NCI-H2029 (cell line): ENCODE measurements at regions not wholly inside any gene's neighbourhood (a gene's known extent, or its start where the extent isn't known, plus 50 kb on each side); places are given as distances from the start of the nearest gene placed in this dataset.
A peak's percentile ranks its signal among the peaks of the same experiment; 100 is the strongest.
"Not testable (repeated sequence)": the region's sequence is repeated elsewhere in the genome, so short reads cannot be mapped to it uniquely, and the experiment has no call there.

Experiments
- DNase-seq: peaks from one replicate; lab custom pipeline; 2025; lab: John Stamatoyannopoulos, UW

- DNase-seq, result no peak
Measured at GRCh38 chr7:146057958-146058357, 58.6 kb upstream of the CNTNAP2 start.

- DNase-seq, result no peak
Measured at GRCh38 chr7:146054909-146055308, 61.7 kb upstream of the CNTNAP2 start.

GRCh38 chr7:146053492-146053891, 63.1 kb upstream of the CNTNAP2 start:
- no peak for DNase-seq

- not testable (repeated sequence) for DNase-seq
Measured at GRCh38 chr7:146043310-146043709, 73.3 kb upstream of the CNTNAP2 start.

- no peak for DNase-seq
Measured at GRCh38 chr7:146028251-146028750, 88.3 kb upstream of the CNTNAP2 start.

- DNase-seq, result no peak
Measured at GRCh38 chr7:146027243-146027642, 89.4 kb upstream of the CNTNAP2 start.

- no peak for DNase-seq
Measured at GRCh38 chr7:146022776-146023175, 93.8 kb upstream of the CNTNAP2 start.

- not testable (repeated sequence) for DNase-seq
Measured at GRCh38 chr7:146019041-146020004, 97.3 kb upstream of the CNTNAP2 start.

GRCh38 chr7:146017366-146017765, 99.2 kb upstream of the CNTNAP2 start:
- DNase-seq, result not testable (repeated sequence)

GRCh38 chr7:146014154-146014553, 102.4 kb upstream of the CNTNAP2 start:
- not testable (repeated sequence) for DNase-seq

- DNase-seq, result no peak
Measured at GRCh38 chr7:146008293-146008692, 108.3 kb upstream of the CNTNAP2 start.

GRCh38 chr7:146004805-146005204, 111.8 kb upstream of the CNTNAP2 start:
- no peak for DNase-seq

GRCh38 chr7:146002431-146003078, 114.0 kb upstream of the CNTNAP2 start:
- DNase-seq, result no peak

- DNase-seq, result no peak
Measured at GRCh38 chr7:146002008-146002407, 114.6 kb upstream of the CNTNAP2 start.

GRCh38 chr7:146000882-146001281, 115.7 kb upstream of the CNTNAP2 start:
- DNase-seq, result no peak

GRCh38 chr7:145989469-145989868, 127.1 kb upstream of the CNTNAP2 start:
- no peak for DNase-seq

GRCh38 chr7:145986248-145986874, 130.2 kb upstream of the CNTNAP2 start:
- DNase-seq, result no peak

GRCh38 chr7:145978769-145979168, 137.8 kb upstream of the CNTNAP2 start:
- peak; percentile 6 for DNase-seq

- DNase-seq, result no peak
Measured at GRCh38 chr7:145959981-145960380, 156.6 kb upstream of the CNTNAP2 start.

- no peak for DNase-seq
Measured at GRCh38 chr7:145957160-145957890, 159.3 kb upstream of the CNTNAP2 start.

GRCh38 chr7:145951566-145951965, 165.0 kb upstream of the CNTNAP2 start:
- DNase-seq, result no peak

- no peak for DNase-seq
Measured at GRCh38 chr7:145928937-145929336, 187.7 kb upstream of the CNTNAP2 start.
